Endothelial cell (in vitro differentiated cells): ENCODE measurements at regions not wholly inside any gene's neighbourhood (a gene's known extent, or its start where the extent isn't known, plus 50 kb on each side); places are given as distances from the start of the nearest gene placed in this dataset.

Source experiments
- DNase-seq: peaks from one replicate; pipeline ENCODE4 v3.0.0; 2021; ENCODE audit warnings: low spot score
- H3K27ac Mint-ChIP-seq: one replicate; pipeline ENCODE4 v1.8.0; 2021; ENCODE audit warnings: mixed read lengths, inconsistent platforms; ENCODE audit not compliant: unreplicated experiment
- H3K27me3 Mint-ChIP-seq: one replicate; pipeline ENCODE4 v1.8.0; 2021; ENCODE audit warnings: mild to moderate bottlenecking, moderate library complexity, mixed read lengths, inconsistent platforms; ENCODE audit not compliant: unreplicated experiment
- H3K36me3 Mint-ChIP-seq: one replicate; pipeline ENCODE4 v1.8.0; 2021; ENCODE audit warnings: mild to moderate bottlenecking, low read depth, mixed read lengths, inconsistent platforms; ENCODE audit not compliant: unreplicated experiment
- H3K4me1 Mint-ChIP-seq: one replicate; pipeline ENCODE4 v1.8.0; 2021; ENCODE audit warnings: mild to moderate bottlenecking, mixed read lengths, inconsistent platforms; ENCODE audit not compliant: unreplicated experiment
- H3K4me3 Mint-ChIP-seq: one replicate; pipeline ENCODE4 v1.8.0; 2021; ENCODE audit warnings: mild to moderate bottlenecking, mixed read lengths, inconsistent platforms; ENCODE audit not compliant: unreplicated experiment
- H3K9me3 Mint-ChIP-seq: one replicate; pipeline ENCODE4 v1.8.0; 2021; ENCODE audit warnings: mixed read lengths, inconsistent platforms; ENCODE audit not compliant: unreplicated experiment
- CTCF ChIP-seq: fragments of 200-600 bp; sonication (generic); IDR thresholded peaks from one replicate; pipeline ENCODE4 v1.5.0; 2021; ENCODE audit warnings: antibody characterized with exemption; ENCODE audit not compliant: unreplicated experiment

GRCh38 chr17:36760425-36760824 lies 159.0 kb downstream of the MRM1 start:
- H3K36me3 Mint-ChIP-seq = no peaks in the 10 kb centered on the region
- H3K9me3 Mint-ChIP-seq = no peaks in the 10 kb centered on the region
- H3K27ac Mint-ChIP-seq = no peak overlapping the region
- no peak for DNase-seq
- peaks cover 6% of the 10 kb centered on the region for H3K27me3 Mint-ChIP-seq
- H3K4me1 Mint-ChIP-seq = peaks cover 11% of the 10 kb centered on the region
- no peak overlapping the region for H3K4me3 Mint-ChIP-seq
- TF ChIP-seq CTCF = no peak

- H3K4me1 Mint-ChIP-seq = peaks cover 11% of the 10 kb centered on the region
- H3K27me3 Mint-ChIP-seq = peaks cover 5% of the 10 kb centered on the region
- no peak overlapping the region for H3K4me3 Mint-ChIP-seq
- no peaks in the 10 kb centered on the region for H3K9me3 Mint-ChIP-seq
- H3K27ac Mint-ChIP-seq = no peak overlapping the region
- no peak for TF ChIP-seq CTCF
- no peaks in the 10 kb centered on the region for H3K36me3 Mint-ChIP-seq
- DNase-seq = no peak
Measured at GRCh38 chr17:36761203-36761950, 160.0 kb downstream of the MRM1 start.

GRCh38 chr17:36765436-36766043 lies 164.2 kb downstream of the MRM1 start:
- Mint-ChIP-seq H3K4me1 (peaks cover 11% of the 10 kb centered on the region), H3K27ac (no peak overlapping the region), H3K4me3 (no peak overlapping the region), H3K36me3 (no peaks in the 10 kb centered on the region), H3K9me3 (no peaks in the 10 kb centered on the region), H3K27me3 (peaks cover 2% of the 10 kb centered on the region)
- DNase-seq = no peak
- TF ChIP-seq CTCF = no peak

- H3K27me3 Mint-ChIP-seq = no peaks in the 10 kb centered on the region
- no peak for TF ChIP-seq CTCF
- no peak for DNase-seq
- H3K4me1 Mint-ChIP-seq = peaks cover 3% of the 10 kb centered on the region
- H3K9me3 Mint-ChIP-seq = no peaks in the 10 kb centered on the region
- no peak overlapping the region for H3K27ac Mint-ChIP-seq
- H3K36me3 Mint-ChIP-seq = no peaks in the 10 kb centered on the region
- no peak overlapping the region for H3K4me3 Mint-ChIP-seq
Measured at GRCh38 chr17:36768394-36768793, 167.0 kb downstream of the MRM1 start.

- no peak for TF ChIP-seq CTCF
- Mint-ChIP-seq H3K27me3 (peaks cover 2% of the 10 kb centered on the region), H3K9me3 (no peaks in the 10 kb centered on the region), H3K4me1 (peaks cover 6% of the 10 kb centered on the region), H3K4me3 (no peak overlapping the region), H3K27ac (no peak overlapping the region), H3K36me3 (no peaks in the 10 kb centered on the region)
- DNase-seq = no peak
Measured at GRCh38 chr17:36773039-36773438, 164.2 kb upstream of the LHX1 start.
